ENCODE measurements at regions not wholly inside any gene's neighbourhood (a gene's known extent, or its start where the extent isn't known, plus 50 kb on each side); places are given as distances from the start of the nearest gene placed in this dataset.

GRCh38 chr20:23193801-23194384, 107.8 kb upstream of the CD93 start:
- Histone ChIP-seq H3K4me1 (no peaks in the 10 kb centered on the region), H3K36me3 (no peaks in the 10 kb centered on the region), H3K27me3 (no peaks in the 10 kb centered on the region), H3K27ac (no peak overlapping the region), H3K4me3 (no peak overlapping the region), H3K9me3 (no peaks in the 10 kb centered on the region)
- WGBS, 2 donors (ENCODE audit: low coverage in 1 of 2) = 0 to 60% methylated on average over 1 to 5 of the region's 5 CpGs
- TF ChIP-seq, protein P1, sequence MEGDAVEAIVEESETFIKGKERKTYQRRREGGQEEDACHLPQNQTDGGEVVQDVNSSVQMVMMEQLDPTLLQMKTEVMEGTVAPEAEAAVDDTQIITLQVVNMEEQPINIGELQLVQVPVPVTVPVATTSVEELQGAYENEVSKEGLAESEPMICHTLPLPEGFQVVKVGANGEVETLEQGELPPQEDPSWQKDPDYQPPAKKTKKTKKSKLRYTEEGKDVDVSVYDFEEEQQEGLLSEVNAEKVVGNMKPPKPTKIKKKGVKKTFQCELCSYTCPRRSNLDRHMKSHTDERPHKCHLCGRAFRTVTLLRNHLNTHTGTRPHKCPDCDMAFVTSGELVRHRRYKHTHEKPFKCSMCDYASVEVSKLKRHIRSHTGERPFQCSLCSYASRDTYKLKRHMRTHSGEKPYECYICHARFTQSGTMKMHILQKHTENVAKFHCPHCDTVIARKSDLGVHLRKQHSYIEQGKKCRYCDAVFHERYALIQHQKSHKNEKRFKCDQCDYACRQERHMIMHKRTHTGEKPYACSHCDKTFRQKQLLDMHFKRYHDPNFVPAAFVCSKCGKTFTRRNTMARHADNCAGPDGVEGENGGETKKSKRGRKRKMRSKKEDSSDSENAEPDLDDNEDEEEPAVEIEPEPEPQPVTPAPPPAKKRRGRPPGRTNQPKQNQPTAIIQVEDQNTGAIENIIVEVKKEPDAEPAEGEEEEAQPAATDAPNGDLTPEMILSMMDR (IDR thresholded peaks at IDR 0.05) = no peak
- TF ChIP-seq POLR2A (IDR thresholded peaks at IDR 0.05) (no peak), POLR2AphosphoS5 (IDR thresholded peaks at IDR 0.05) (no peak), EP300 (IDR thresholded peaks at IDR 0.05; ENCODE audit: low read depth) (no peak)
- no peak for DNase-seq
- in situ Hi-C loops (cut with MboI; ENCODE audit: low pct_ligation_motif_present in 1 of 4, low pct_unique_long_range_greater_than_20kb in 1 of 4, low sequenced_read_pairs in 3 of 4) (no loop called here), intact Hi-C loops (cut with DNase I; ENCODE audit: low total_unique reads) (no loop called here)

DNA sequence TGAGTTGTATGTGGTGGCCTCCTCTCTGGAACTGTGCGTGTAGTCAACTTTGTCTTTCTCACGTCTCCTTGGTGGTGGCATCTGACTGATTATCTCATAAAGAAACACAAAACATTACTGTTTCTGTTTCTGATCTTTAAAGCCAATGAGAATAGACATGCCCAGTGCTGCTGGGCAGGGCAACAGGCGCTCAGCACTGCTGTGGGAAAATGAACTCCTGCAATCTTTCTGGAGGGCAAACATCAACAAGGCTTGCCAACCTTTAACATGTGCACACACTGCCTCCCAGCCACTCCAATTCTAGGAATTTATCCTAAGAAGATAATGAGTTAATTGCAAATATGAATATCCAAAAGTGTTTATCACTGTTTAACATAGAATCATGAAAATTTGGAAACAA, 106.3 kb upstream of the CD93 start:
- TF ChIP-seq POLR2A (IDR thresholded peaks at IDR 0.05) = no peak
- TF ChIP-seq, protein P1 (IDR thresholded peaks at IDR 0.05) = no peak
- no peak for TF ChIP-seq POLR2AphosphoS5 (IDR thresholded peaks at IDR 0.05)
- no peak for TF ChIP-seq EP300 (IDR thresholded peaks at IDR 0.05; ENCODE audit: low read depth)
- H3K4me1 ChIP-seq = no peaks in the 10 kb centered on the region
- intact Hi-C loops (cut with DNase I; ENCODE audit: low total_unique reads) = no loop called here
- no peak for DNase-seq
- no peak overlapping the region for H3K4me3 ChIP-seq
- WGBS, 2 donors (ENCODE audit: low coverage in 1 of 2) = 82% methylated on average over 3 of the region's 3 CpGs; no CpG with 5 or more reads in 1 of the 2 donors
- in situ Hi-C loops (cut with MboI; ENCODE audit: low pct_ligation_motif_present in 1 of 4, low pct_unique_long_range_greater_than_20kb in 1 of 4, low sequenced_read_pairs in 3 of 4) = no loop called here
- no peaks in the 10 kb centered on the region for H3K36me3 ChIP-seq
- no peaks in the 10 kb centered on the region for H3K9me3 ChIP-seq
- no peaks in the 10 kb centered on the region for H3K27me3 ChIP-seq
- H3K27ac ChIP-seq = no peak overlapping the region

- 76% methylated on average over 3 of the region's 3 CpGs; no CpG with 5 or more reads in 1 of the 2 donors for WGBS, 2 donors (ENCODE audit: low coverage in 1 of 2)
- DNase-seq = no peak
- no peaks in the 10 kb centered on the region for H3K9me3 ChIP-seq
- intact Hi-C loops (cut with DNase I; ENCODE audit: low total_unique reads) (no loop called here), in situ Hi-C loops (cut with MboI; ENCODE audit: low pct_ligation_motif_present in 1 of 4, low pct_unique_long_range_greater_than_20kb in 1 of 4, low sequenced_read_pairs in 3 of 4) (no loop called here)
- no peak overlapping the region for H3K27ac ChIP-seq
- H3K4me1 ChIP-seq = no peaks in the 10 kb centered on the region
- no peaks in the 10 kb centered on the region for H3K27me3 ChIP-seq
- H3K4me3 ChIP-seq = no peak overlapping the region
- no peaks in the 10 kb centered on the region for H3K36me3 ChIP-seq
- TF ChIP-seq EP300 (IDR thresholded peaks at IDR 0.05; ENCODE audit: low read depth) = no peak
- TF ChIP-seq POLR2AphosphoS5 (IDR thresholded peaks at IDR 0.05) = no peak
- TF ChIP-seq, protein P1 (IDR thresholded peaks at IDR 0.05) = no peak
- no peak for TF ChIP-seq POLR2A (IDR thresholded peaks at IDR 0.05)
Observed at GRCh38 chr20:23190557-23190956, 104.4 kb upstream of the CD93 start.

- intact Hi-C loops (cut with DNase I; ENCODE audit: low total_unique reads) = no loop called here
- in situ Hi-C loops (cut with MboI; ENCODE audit: low pct_ligation_motif_present in 1 of 4, low pct_unique_long_range_greater_than_20kb in 1 of 4, low sequenced_read_pairs in 3 of 4) = no loop called here
Observed at GRCh38 chr20:23189854-23190253, 103.7 kb upstream of the CD93 start.

More at GRCh38 chr20:23189854-23190253, 103.7 kb upstream of the CD93 start:
- Histone ChIP-seq H3K4me3 (no peak overlapping the region), H3K4me1 (no peaks in the 10 kb centered on the region), H3K36me3 (no peaks in the 10 kb centered on the region), H3K9me3 (no peaks in the 10 kb centered on the region), H3K27me3 (no peaks in the 10 kb centered on the region), H3K27ac (no peak overlapping the region)
- 80 to 83% methylated on average over 1 to 9 of the region's 9 CpGs for WGBS, 2 donors (ENCODE audit: low coverage in 1 of 2)
- DNase-seq = no peak
- TF ChIP-seq, protein P1 (IDR thresholded peaks at IDR 0.05) = no peak
- TF ChIP-seq POLR2AphosphoS5 (IDR thresholded peaks at IDR 0.05) = no peak
- no peak for TF ChIP-seq EP300 (IDR thresholded peaks at IDR 0.05; ENCODE audit: low read depth)
- TF ChIP-seq POLR2A (IDR thresholded peaks at IDR 0.05) = no peak

All from transverse colon (tissue), 4 donors.